ENCODE measurements at regions not wholly inside any gene's neighbourhood (a gene's known extent, or its start where the extent isn't known, plus 50 kb on each side); places are given as distances from the start of the nearest gene placed in this dataset.

GRCh38 chr10:78566284-78567111 is 502.3 kb upstream of the ZMIZ1 start:
- no peak for DNase-seq (ENCODE audit: low read depth)

- DNase-seq (ENCODE audit: low read depth): no peak
Observed at GRCh38 chr10:78567680-78568455, 500.9 kb upstream of the ZMIZ1 start.

- no peak for DNase-seq (ENCODE audit: low read depth)
Observed at GRCh38 chr10:78568620-78569019, 500.1 kb upstream of the ZMIZ1 start.

- no peak for DNase-seq (ENCODE audit: low read depth)
Observed at GRCh38 chr10:78570633-78571235, 498.0 kb upstream of the ZMIZ1 start.

- DNase-seq (ENCODE audit: low read depth): no peak
Observed at GRCh38 chr10:78571286-78571685, 497.5 kb upstream of the ZMIZ1 start.

GRCh38 chr10:78571891-78572290 is 496.9 kb upstream of the ZMIZ1 start:
- no peak for DNase-seq (ENCODE audit: low read depth)

- no peak for DNase-seq (ENCODE audit: low read depth)
Observed at GRCh38 chr10:78572565-78572964, 496.2 kb upstream of the ZMIZ1 start.

- DNase-seq (ENCODE audit: low read depth): no peak
Observed at GRCh38 chr10:78574547-78574946, 494.2 kb upstream of the ZMIZ1 start.

GRCh38 chr10:78575400-78575799 is 493.4 kb upstream of the ZMIZ1 start:
- no peak for DNase-seq (ENCODE audit: low read depth)

- no peak for DNase-seq (ENCODE audit: low read depth)
Observed at GRCh38 chr10:78576276-78576675, 492.5 kb upstream of the ZMIZ1 start.

GRCh38 chr10:78577712-78578111 is 491.1 kb upstream of the ZMIZ1 start:
- DNase-seq (ENCODE audit: low read depth): no peak

GRCh38 chr10:78578929-78579328 is 489.8 kb upstream of the ZMIZ1 start:
- DNase-seq (ENCODE audit: low read depth): no peak

- no peak for DNase-seq (ENCODE audit: low read depth)
Observed at GRCh38 chr10:78579576-78579975, 489.2 kb upstream of the ZMIZ1 start.

- peak; percentile 12 for DNase-seq (ENCODE audit: low read depth)
Observed at GRCh38 chr10:78579995-78580394, 488.8 kb upstream of the ZMIZ1 start.

GRCh38 chr10:78581133-78581694 is 487.6 kb upstream of the ZMIZ1 start:
- DNase-seq (ENCODE audit: low read depth): no peak

GRCh38 chr10:78582540-78582939 is 486.2 kb upstream of the ZMIZ1 start:
- no peak for DNase-seq (ENCODE audit: low read depth)

GRCh38 chr10:78584266-78584665 is 484.5 kb upstream of the ZMIZ1 start:
- no peak for DNase-seq (ENCODE audit: low read depth)

GRCh38 chr10:78584681-78585080 is 484.1 kb upstream of the ZMIZ1 start:
- no peak for DNase-seq (ENCODE audit: low read depth)

- no peak for DNase-seq (ENCODE audit: low read depth)
Observed at GRCh38 chr10:78585952-78586351, 482.8 kb upstream of the ZMIZ1 start.

- DNase-seq (ENCODE audit: low read depth): peak; percentile 11
Observed at GRCh38 chr10:78588194-78588811, 480.5 kb upstream of the ZMIZ1 start.

GRCh38 chr10:78589687-78590086 is 479.1 kb upstream of the ZMIZ1 start:
- no peak for DNase-seq (ENCODE audit: low read depth)

- DNase-seq (ENCODE audit: low read depth): no peak
Observed at GRCh38 chr10:78591066-78591465, 477.7 kb upstream of the ZMIZ1 start.

Data from iris pigment epithelial cell (primary cell).